COLO829 (cell line): ENCODE measurements at regions not wholly inside any gene's neighbourhood (a gene's known extent, or its start where the extent isn't known, plus 50 kb on each side); places are given as distances from the start of the nearest gene placed in this dataset.
"Not testable (repeated sequence)": the region's sequence is repeated elsewhere in the genome, so short reads cannot be mapped to it uniquely, and the experiment has no call there.

ENCODE experiments used
- DNase-seq: peaks from one replicate; pipeline ENCODE4 v3.0.0; 2012; ENCODE audit warnings: low spot score

DNA sequence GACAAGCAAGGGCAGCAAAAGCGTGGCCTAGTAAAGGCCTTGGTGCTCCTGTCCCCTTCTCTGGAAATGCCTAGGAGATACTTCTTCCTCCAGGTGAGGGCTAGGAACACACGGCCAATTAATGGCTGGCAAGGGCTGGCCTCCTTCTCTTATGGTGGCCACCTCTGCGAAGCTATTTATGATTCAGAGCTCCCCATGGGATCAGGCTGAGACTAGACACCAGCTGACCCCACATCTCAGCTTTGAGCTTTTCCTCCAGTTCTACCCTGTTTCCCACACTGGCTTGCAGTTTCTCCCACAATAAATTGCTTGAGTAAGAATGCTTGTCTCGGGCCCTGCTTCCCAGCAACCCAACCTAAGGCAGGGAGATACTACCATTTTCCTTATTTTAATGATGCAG, 53.7 kb downstream of the CAMK2N1 start:
- DNase-seq = no peak

DNA sequence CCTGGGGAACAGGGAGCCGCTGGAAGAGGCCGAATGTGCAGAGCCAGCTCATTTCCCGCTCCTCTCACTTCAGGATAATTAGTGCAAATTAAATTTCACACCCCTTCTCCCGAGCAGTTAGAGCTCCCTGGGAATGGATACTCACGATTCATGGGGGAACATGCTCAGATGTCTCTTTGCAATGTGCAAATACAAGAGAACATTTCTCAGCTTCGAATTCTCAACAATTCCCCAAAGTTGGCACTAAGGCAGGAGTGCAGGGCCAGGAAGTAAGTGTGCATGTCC, 54.9 kb downstream of the CAMK2N1 start:
- no peak for DNase-seq

DNA sequence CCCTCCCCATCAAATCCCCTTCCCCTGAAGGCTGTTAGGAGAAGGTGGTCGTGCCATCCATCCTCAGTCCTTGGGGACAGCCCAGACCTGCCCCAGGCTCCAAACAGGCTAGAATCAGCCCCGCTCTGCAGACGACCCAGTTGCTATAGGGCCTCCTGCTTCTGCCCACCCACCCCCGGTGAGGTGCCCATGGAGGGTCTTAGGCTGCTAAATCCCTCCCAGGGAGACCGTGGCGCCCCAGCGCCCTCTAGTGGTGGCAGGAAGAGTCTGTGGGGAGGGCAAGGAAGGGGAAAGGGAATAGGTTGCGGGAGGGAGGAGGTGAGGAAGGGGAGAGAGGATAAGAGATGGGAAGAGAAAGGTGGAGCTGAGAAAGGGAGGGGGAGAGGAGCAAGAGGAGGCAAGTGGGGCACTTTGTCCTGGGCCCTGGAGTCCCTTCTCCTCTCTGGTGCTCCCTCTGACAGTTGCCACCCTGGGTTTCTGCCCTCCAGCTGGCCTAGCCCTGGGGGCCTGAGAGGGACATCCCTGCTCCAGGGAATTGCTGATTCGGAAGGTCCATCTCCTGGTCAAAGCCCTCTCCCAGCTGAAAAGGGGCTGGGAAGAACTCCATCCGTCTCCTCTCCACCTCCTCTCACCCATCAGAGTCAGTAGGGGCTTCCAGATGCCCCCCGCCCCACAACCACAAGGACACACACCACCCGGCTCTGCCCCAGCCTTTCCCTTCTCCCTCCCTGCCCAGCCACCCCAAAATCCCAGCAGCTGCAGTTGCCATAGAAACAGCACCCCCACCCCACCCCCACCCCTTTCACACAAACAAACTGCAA, 55.4 kb downstream of the CAMK2N1 start:
- DNase-seq = peak; percentile 38

DNA sequence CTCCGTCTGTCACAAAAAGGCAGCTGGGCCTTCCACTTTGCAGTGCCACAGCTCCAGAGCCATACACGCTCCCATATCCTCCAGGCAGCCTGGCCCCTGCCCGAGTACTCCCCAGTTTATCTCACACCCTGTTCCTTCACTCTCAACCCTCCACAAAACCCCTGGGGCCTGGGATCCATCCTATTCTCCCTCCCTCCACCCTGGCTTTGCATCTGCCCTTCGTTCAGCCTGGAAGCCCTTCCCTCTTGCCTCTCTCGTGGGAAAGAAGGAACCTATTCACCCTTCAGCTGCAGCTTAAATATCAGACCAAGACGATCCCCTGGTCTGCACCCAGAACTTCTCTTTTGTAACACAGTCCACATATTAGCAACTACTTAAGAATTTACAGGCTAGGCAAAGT, 56.7 kb downstream of the CAMK2N1 start:
- no peak for DNase-seq

DNA sequence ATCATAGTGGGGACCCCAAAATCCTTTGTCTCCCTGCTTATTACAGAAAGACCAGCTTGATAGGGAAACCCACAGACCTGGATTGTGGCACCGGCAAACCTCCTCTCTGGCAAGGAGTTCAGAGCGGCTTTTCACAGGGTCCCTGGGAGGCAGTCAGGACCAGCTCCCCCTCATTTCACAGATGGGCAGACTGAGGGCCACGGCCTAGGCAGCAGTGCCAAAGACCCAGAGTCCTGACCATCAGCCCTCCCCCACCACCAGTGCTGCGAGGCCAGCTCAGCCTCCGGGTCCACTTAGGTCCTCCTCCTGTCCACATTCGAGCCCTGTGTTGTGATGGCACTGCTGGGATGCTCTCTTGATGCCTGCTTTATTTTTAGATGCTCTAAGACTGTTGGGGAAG, 57.2 kb downstream of the CAMK2N1 start:
- no peak for DNase-seq

DNA sequence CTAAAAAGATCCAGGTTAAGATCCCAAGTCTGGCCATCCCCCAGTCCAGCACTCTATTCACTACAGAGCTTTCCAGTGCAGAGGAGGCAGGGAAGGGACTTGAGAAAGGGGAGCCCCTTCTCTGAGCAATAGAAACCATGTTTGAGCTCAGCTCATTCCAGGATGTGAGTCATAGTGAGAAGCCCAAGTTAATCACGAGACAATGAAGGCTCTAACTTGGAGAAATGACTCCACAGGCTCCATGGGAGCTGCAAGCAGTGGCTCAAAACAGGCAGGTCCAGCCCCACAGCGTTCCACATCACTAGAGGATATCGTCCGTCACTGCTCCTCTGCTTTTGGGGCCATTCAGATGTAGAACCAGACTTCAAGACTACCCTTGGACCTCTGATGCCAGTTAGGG, 59.1 kb downstream of the CAMK2N1 start:
- DNase-seq = peak; percentile 67

DNA sequence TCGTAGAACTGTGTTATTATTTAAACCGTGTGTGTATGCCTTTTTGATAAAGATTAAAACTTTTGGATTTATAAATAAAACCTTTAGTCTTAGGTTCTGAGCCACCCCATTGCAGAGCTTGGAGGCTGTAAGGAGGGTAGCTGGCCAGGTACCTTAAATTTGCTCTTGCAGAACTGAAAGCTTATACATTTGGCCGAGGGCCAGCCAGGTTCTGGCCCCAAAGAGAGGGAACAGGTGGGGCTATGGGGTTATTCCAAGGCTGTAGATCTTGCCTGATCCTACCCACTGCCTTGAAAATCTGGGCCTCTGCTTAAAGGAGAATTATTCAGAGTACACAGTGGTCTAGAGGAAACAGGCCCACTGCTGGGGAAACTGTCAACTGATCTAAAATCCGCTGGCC, 59.6 kb downstream of the CAMK2N1 start:
- DNase-seq = no peak

DNA sequence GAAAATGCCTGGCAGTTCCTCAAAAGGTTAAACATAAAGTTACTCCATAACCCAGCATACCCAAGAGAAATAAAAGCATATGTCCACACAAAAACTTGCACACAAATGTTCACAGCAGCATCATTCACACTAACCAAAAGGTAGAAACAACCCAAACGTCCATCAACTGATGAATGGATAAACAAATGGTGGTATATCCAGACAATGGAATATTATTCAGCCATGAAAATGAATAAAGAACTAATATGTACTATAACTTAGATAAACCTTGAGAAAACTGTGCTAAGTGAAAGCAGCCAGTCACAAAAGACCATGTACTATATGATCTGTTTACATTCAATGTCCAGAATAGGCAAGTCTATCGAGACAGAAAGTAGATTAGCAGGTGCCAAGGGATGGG, 60.4 kb downstream of the CAMK2N1 start:
- DNase-seq = no peak

DNA sequence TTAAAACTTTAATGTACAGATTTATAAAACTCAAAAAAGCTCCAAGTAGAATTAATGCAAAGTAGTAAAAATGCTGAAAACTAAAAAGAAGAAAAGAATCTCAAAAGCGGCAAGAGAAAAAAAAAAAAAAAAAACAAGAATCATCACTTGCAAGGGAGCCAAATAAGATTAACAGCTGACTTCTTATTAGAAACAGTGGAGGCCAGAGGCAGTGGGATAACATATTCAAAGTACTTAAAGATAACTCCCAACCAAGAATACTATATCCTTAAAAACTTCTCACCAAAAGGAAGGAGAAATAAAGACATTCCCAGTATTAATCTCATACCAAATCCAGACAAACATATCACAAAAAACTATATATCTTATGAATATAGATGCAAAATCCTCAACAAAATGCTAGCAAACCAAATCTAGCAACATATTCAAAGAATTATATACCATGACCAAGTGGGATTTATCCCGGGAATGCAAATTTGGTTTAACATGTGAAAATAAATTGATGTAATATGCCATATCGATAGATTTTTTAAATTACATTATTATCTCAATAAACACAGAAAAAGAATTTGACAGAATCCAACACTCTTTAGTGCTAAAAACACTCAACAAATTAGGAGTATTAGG, 62.7 kb downstream of the CAMK2N1 start:
- no peak for DNase-seq

DNA sequence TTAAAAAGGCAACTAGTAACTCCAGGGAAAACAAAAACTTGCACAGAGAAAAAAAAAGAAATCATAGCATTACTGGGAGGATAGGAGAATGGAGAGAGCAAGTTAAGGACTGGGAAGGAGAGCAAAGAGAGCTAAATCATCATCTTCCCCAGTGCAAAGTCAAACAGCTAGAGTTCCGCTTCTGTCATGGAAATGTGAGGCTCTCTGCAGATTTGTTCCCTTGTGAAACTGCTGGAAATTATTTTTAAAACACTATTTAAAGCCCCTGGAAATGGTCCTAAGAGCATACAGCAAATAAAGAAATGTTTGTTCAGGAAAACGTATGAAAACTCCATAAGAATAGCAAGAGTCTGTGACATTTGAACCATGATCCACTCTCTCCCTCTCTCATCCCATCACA, 64.6 kb downstream of the CAMK2N1 start:
- DNase-seq = no peak

DNA sequence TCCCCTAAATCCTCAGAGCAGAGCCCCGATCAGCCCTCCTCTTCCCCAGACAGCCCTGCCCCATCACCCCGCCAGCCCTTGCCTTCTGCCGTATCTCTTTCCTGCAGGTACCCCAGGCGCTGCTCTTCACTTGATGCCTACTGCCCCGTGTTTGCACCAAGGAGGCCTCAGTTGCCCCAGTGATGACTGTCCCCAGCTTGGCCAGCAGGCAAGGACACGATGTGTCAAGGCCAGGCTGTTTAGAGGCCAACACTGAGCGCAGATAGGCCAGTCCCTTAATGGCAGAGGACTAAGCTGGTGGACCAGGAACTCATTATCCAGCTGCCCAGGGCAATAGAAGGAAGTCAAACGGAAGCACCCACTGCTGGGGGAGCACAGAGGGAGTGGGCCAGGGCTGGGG, 68.4 kb downstream of the CAMK2N1 start:
- no peak for DNase-seq

DNA sequence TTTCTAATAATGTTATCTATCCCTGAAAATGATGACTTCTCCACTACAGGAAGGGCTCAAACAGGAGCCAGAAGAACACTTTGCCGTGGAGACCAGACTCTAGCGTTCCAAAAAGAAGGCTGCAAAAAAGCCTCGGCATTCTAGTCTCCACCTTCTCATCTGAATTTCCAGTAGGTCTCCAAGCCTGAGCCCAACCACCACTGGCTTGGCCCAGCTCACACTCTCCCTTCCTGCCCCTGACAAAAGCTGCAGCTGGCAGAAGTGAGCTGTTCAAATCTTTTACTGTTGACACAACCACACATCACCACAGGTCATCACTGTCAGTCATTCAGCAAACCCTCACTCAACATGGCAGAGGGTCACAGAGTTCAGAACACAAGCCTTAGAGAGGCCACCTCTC, 69.3 kb downstream of the CAMK2N1 start:
- DNase-seq = no peak

DNA sequence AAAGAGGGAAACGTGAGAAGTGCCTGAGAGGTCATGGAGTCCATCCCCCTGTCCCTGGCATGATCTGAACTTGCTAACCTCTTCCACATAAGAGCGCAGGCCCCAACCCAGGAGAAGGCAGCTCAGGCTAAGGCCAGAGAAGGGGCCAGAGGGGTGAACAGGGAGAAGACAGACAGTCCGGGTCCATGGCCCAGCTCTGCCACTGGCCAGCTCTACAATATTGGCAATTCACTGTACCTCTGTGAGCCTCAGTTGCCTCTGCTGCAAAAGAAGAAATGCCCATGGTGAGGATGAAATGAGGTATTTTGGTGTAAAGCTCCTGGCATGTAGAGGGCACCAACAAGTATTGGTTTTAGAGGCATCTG, 72.3 kb downstream of the CAMK2N1 start:
- no peak for DNase-seq

DNA sequence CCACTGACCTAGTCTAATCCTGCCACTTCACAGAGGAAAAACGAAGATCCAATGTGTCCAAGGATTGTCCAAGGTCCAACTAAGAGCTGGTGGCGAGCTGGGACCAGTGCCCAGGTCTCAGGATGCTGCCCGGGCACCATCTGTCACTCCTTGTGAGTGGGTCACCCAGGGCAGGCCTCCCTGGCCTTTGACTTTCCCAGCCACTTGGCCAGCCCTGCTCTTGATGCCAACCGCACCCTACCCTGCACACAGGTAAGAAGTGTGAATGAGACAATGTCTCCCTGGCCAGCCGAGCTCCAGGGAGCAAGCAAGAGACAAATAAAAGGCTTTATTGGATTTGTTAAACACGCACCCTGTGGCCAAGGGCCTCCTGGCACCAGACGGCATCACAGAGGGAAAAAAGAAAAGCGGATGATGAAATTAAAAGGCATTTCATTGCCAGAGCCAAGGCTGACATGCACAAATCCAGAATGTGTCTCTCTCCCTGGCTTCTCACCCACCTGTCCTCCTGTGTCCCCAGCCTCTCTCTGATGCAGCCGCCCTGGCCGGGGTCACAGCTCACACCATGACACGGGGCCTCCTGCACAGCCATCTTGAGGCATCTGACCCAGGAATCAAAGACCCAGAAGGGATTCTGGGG, 72.8 kb downstream of the CAMK2N1 start:
- no peak for DNase-seq

DNA sequence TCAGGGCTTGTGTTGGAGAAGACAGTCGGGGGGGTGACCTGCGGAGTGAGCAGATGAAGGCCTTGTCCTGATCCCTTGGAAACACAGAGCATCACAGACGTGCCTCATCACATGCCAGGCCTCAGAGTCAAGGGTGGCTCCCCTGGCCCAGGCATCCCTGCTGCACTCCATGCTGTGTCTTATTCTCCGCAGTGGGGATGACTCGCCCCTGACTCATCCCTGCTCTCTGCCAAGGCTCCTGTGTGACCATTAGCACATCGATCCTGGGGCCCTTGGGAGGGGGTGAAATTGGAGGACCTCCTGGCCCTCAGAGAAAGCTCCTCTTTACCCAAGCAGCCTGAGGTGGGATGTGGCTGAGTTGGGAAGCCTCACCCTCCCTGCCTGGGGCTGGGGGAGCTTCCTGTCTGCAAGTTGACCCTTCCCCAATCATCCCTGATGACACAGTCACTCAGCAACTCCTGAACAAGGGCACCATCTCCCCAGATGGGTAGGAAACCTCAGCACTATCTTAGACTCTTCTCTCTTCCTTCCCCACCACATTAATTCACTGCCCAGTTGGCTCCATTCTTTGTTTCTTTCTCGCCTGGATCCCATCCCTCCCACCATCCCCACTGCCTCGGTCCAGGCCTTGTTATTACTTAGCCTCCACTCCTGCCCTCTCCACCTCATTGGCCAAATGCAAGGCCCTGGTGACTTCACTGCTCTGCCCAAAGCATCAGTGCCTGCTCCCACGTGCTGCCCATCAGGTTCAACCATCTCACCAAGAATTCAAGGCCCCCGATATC, 74.6 kb downstream of the CAMK2N1 start:
- peak; percentile 49 for DNase-seq

DNA sequence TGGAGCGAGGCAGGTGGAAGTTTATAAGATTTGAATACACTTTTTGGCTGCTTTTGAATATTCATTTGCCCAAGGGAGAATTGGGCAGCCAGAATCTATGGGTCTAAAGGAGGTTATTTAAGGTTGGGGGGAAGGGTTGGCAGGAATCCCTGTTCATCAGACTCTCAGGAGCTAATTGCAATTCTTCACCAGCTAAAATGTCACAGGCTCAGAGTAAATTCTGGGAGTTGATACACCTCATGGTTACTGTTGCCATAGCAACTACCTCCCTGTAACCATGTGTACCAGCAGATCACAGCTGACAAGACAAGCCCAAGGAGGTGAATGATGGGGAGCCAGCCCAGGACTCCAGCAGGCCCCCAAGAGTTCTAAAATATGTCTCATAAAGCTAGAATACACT, 75.5 kb downstream of the CAMK2N1 start:
- DNase-seq = no peak

DNA sequence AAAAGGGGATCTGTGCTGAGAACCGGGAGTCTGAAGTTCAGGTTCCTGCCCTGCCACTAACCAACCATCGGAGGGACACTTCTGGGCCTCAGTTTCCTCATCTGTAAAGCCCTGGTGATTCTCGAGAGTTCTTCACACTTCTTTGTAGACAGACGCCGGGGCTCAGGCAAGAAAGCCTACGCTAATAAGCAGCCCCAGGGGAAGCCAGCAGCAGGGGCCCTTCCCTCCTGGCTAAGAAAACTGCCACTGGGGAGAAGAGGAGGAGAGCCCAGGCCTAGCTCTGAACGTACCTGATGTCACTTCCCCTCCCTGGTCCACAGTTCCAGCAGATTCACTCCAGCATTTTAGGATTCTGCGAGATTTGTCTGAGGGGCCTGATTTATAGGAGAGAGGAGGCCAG, 76.0 kb downstream of the CAMK2N1 start:
- no peak for DNase-seq

DNA sequence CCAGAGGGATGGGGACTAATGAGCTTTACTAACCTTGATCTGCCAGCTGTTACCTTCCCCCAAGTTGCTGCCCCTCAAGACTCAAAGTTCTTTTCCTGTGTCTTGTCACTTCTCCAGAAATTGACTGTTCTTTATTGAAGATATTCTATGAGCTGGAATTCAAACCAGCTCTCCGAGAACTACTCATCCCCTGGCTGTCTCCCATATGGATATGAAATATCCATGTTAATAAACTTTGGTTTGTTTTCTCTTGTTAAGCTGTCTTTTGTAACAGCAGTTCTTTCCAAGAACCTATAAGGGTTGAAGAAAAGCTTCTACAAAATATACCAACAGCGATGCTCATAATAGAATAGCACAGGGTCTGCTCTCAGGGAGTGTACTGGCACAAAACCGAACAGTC, 77.0 kb downstream of the CAMK2N1 start:
- no peak for DNase-seq

DNA sequence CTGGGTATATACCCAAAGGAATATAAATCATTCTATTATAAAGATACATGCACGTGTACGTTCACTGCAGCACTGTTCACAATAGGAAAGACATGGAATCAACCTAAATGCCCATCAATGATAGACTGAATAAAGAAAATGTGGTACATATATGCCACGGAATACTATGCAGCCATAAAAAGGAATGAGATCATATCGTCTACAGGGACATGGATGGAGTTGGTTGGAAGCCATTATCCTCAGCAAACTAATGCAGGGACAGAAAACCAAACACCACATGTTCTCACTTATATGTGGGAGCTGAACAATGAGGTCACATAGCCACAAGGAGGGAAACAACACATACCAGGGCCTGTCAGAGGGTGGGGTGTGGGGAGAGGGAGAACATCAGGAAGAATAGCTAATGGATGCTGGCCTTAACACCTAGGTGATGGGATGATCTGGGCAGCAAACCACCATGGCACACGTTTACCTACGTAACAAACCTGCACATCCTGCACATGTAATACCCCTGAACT, 77.8 kb downstream of the CAMK2N1 start:
- not testable (repeated sequence) for DNase-seq

DNA sequence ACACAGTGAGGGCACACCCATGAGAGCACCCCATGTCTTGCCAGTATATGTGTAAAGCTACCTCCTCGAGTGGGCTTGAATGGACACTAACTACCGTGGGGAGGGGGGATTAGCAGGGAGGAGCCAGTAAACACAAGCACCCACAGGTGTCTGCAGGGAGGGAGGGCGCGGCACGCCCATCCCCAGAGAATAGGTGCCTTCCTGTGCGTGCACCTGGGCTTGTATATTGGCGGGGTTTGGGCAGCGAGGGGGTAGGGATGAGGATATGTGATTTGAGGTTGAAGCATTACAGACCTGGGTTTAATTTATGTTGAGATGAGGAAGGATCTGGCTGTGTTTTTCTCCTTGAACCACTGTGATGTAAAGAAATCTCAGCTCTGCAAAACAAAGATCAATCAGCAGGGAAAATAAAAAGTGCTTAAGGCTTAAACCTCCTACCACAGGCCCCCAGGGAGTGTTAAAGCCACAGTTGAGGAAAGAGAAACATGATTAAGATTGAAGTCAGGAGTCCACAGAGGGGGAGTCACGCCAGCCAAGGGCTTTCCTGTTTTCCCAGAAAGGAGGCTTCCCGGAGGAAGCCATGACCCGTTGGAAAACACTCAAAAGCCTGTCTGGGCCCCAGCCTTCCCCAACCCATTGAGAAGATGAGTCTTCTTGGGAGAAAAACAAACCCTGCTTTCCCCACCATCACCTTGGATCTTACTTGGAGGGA, 80.0 kb downstream of the CAMK2N1 start:
- DNase-seq = no peak

DNA sequence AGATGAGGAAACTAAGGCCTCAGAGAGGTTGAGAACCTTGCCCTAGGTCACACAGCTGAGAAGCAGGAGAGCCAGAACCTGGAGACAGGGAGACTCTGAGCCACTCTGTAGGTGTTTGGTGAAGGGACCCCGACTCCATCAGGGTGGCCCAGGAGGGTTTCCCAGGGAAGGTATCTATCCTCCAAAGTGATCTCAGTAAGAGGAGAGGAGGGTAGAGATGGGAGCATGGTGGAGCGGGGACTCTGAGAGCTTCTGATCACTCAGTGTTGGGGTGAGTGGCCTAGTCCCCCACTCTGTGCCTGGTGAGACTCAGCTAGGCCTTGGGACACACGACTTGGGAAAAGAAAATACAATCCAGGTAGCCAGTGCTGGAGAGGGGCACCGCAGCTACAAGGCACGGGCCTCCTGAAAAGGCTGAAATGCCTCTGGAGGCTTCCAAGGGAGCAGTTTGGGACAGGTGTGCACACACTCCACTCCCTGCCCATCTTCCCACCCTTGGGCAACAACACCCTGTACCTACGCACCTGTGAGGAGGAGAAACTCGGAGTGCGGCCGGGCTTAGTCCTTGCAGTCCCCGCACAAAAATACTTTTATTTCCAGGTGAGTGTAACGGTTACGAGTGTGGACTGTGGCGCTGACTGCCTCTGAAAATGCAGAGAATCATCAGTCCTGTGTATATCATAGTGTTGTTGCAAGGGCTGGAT, 80.8 kb downstream of the CAMK2N1 start:
- no peak for DNase-seq
